Activated CD8-positive, alpha-beta T cell treated with anti-CD3 and anti-CD28 coated beads for 36 hours (primary cell): ENCODE measurements at regions not wholly inside any gene's neighbourhood (a gene's known extent, or its start where the extent isn't known, plus 50 kb on each side); places are given as distances from the start of the nearest gene placed in this dataset.

Source experiments
- ATAC-seq: fragments of 200-7000 bp; cut with Tn5 transposase; one replicate; pipeline ENCODE4 v1.10.0; 2021; ENCODE audit warnings: mild to moderate bottlenecking, moderate library complexity
- CTCF ChIA-PET: fragments of 350-600 bp; sonication (Branson Sonifier 250); formaldehyde crosslinking; loops from one replicate; lab custom pipeline; 2021; ENCODE audit warnings: antibody characterized with exemption; lab: Charles Lee
- POLR2A ChIA-PET: fragments of 350-600 bp; sonication (Branson Sonifier 250); formaldehyde crosslinking; loops from one replicate; lab custom pipeline; 2021; ENCODE audit warnings: antibody characterized with exemption; lab: Charles Lee
- DNase-seq: peaks from one replicate; pipeline ENCODE4 v3.0.0-alpha.2; 2020
- H3K27ac Mint-ChIP-seq: one replicate; pipeline ENCODE4 v1.8.0; 2021; ENCODE audit warnings: mild to moderate bottlenecking, mixed read lengths
- H3K27me3 Mint-ChIP-seq: one replicate; pipeline ENCODE4 v1.8.0; 2021; ENCODE audit warnings: mixed read lengths
- H3K36me3 Mint-ChIP-seq: one replicate; pipeline ENCODE4 v1.8.0; 2021; ENCODE audit warnings: low read depth, mixed read lengths
- H3K4me1 Mint-ChIP-seq: one replicate; pipeline ENCODE4 v1.8.0; 2021; ENCODE audit warnings: low read depth, mixed read lengths
- H3K4me3 Mint-ChIP-seq: one replicate; pipeline ENCODE4 v1.8.0; 2021; ENCODE audit warnings: mild to moderate bottlenecking, moderate library complexity, mixed read lengths
- H3K9me3 Mint-ChIP-seq: one replicate; pipeline ENCODE4 v1.8.0; 2021; ENCODE audit warnings: mixed read lengths
- CTCF ChIP-seq: fragments of 200-600 bp; IDR thresholded peaks from one replicate; pipeline ENCODE4 v1.8.0; 2022; ENCODE audit warnings: antibody characterized with exemption, mild to moderate bottlenecking
- intact Hi-C: fragments of 100-400 bp; cut with micrococcal nuclease; formaldehyde crosslinking; loops from one replicate; pipeline ENCODE4 v1.10.0; 2022

DNA sequence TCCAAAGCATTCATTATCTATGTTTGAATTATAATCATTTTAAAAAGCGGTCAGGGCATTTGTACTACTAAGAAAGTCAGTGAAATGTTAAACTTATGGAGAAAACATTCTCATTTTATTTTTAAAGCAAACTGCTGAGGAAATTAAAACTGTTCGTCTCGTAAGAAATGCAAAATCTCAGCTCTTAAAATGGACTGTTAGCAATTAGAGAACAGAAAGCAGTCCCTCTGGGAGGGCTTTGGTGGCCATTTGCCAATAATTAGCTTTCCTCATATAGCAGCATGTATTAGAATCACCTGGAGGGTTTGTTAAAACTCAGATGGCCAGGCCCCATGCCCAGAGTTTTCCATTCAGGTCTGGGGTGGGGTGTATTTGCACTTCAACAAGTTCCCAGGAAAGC, 120.7 kb upstream of the RASEF start:
- Mint-ChIP-seq H3K9me3 (no peaks in the 10 kb centered on the region), H3K4me3 (no peak overlapping the region), H3K27ac (no peak overlapping the region), H3K36me3 (no peaks in the 10 kb centered on the region), H3K27me3 (peaks cover 6% of the 10 kb centered on the region), H3K4me1 (no peaks in the 10 kb centered on the region)
- ChIA-PET POLR2A (no interaction called here), CTCF (no interaction called here)
- TF ChIP-seq CTCF: no peak
- intact Hi-C loops: no loop called here
- ATAC-seq (no peak), DNase-seq (no peak)

- Mint-ChIP-seq H3K27me3 (peaks cover 6% of the 10 kb centered on the region), H3K4me1 (no peaks in the 10 kb centered on the region), H3K36me3 (no peaks in the 10 kb centered on the region), H3K9me3 (peaks cover 4% of the 10 kb centered on the region), H3K4me3 (no peak overlapping the region), H3K27ac (no peak overlapping the region)
- DNase-seq (no peak), ATAC-seq (no peak)
- TF ChIP-seq CTCF: no peak
- CTCF ChIA-PET: no interaction called here
- POLR2A ChIA-PET: no interaction called here
- intact Hi-C loops: no loop called here
Measured at GRCh38 chr9:83182071-83182470, 119.1 kb upstream of the RASEF start.

DNA sequence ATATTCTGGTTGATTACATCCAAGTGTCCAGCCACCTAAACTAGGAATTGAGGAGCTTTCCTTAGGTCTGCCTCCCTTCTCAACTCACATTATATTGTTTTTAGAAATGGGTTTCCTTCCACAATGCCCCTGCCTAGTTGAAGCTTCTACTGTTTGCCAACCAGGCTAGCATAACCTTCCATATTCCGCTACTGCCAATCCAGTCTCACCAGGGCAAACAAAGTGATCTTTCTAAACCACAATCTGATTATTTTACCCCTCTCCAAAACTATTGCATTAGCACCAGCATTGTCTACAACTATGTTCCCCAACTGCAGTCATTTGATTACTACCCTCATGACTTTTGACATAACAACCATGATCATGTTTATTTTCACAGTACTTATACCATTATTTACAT, 115.8 kb upstream of the RASEF start:
- no peak for DNase-seq
- Mint-ChIP-seq H3K4me3 (no peak overlapping the region), H3K9me3 (peaks cover 9% of the 10 kb centered on the region), H3K27me3 (no peaks in the 10 kb centered on the region), H3K36me3 (no peaks in the 10 kb centered on the region), H3K4me1 (no peaks in the 10 kb centered on the region), H3K27ac (no peak overlapping the region)
- CTCF ChIA-PET: no interaction called here
- POLR2A ChIA-PET: no interaction called here
- no peak for TF ChIP-seq CTCF
- intact Hi-C loops: no loop called here
- no peak for ATAC-seq

DNA sequence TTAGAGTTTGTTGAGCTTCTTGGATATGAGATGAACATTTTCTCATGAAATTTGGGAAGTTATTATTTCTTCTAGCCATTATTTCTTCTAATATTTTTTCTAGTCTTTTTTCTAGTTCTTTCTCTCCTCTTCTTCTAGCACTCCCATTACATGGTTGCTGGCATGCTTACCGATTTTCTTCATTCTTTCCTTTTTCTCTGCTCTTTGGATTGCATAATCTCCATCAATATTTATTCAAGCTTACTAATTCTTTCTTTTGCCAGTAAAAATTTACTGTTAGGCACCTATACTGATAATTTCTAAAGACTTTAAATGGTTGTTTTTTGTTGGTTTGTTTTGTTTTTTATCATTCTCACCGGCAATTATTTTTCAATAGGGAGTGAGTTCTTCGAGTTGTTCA, 114.8 kb upstream of the RASEF start:
- intact Hi-C loops: no loop called here
- CTCF ChIA-PET: no interaction called here
- no peak for TF ChIP-seq CTCF

GRCh38 chr9:83167126-83167525, 104.2 kb upstream of the RASEF start:
- intact Hi-C loops: no loop called here
- no peak for TF ChIP-seq CTCF
- ATAC-seq (no peak), DNase-seq (no peak)
- ChIA-PET CTCF (no interaction called here), POLR2A (no interaction called here)
- no peak overlapping the region for H3K4me3 Mint-ChIP-seq
- peaks cover 3% of the 10 kb centered on the region for H3K9me3 Mint-ChIP-seq
- no peaks in the 10 kb centered on the region for H3K4me1 Mint-ChIP-seq
- no peaks in the 10 kb centered on the region for H3K27me3 Mint-ChIP-seq
- H3K27ac Mint-ChIP-seq: no peak overlapping the region
- no peaks in the 10 kb centered on the region for H3K36me3 Mint-ChIP-seq

More for the DNA sequence above, 114.8 kb upstream of the RASEF start:
- no peak for ATAC-seq
- Mint-ChIP-seq H3K27ac (no peak overlapping the region), H3K9me3 (peaks cover 14% of the 10 kb centered on the region), H3K4me1 (no peaks in the 10 kb centered on the region), H3K36me3 (no peaks in the 10 kb centered on the region), H3K27me3 (no peaks in the 10 kb centered on the region), H3K4me3 (no peak overlapping the region)
- POLR2A ChIA-PET: no interaction called here
- DNase-seq: no peak
